GM12878 (cell line): ENCODE measurements at regions not wholly inside any gene's neighbourhood (a gene's known extent, or its start where the extent isn't known, plus 50 kb on each side); places are given as distances from the start of the nearest gene placed in this dataset.

ENCODE experiments used
- BMI1 ChIP-seq: fragments of 450-650 bp; IDR thresholded peaks from 2 replicates; pipeline ENCODE4 v1.6.1; 2016; ENCODE audit warnings: mild to moderate bottlenecking, moderate library complexity, borderline replicate concordance
- EED ChIP-seq: sonication (generic); IDR thresholded peaks from 2 replicates; pipeline ENCODE4 v1.6.1; 2016; ENCODE audit warnings: antibody characterized with exemption, low read depth
- EP300 ChIP-seq, 2 experiments: fragments of 150-350 bp in 1 of 2; IDR thresholded peaks; 2 replicates each; pipeline ENCODE4 v1.6.1; 2011 to 2012; ENCODE audit warnings: low read depth in 2 of 2, low read length in 2 of 2, borderline replicate concordance in 1 of 2, improper control_type of control experiment in 1 of 2, inconsistent platforms in 1 of 2; ENCODE audit not compliant: control insufficient read depth in 1 of 2
- KDM1A ChIP-seq: fragments of 200-600 bp; sonication (generic); IDR thresholded peaks from 2 replicates; pipeline ENCODE4 v1.6.1; 2016; ENCODE audit warnings: borderline replicate concordance
- POLR2A ChIP-seq: IDR thresholded peaks from 2 replicates; pipeline ENCODE4 v1.6.1; 2011; ENCODE audit warnings: low read depth, mild to moderate bottlenecking, low read length
- POLR2AphosphoS5 ChIP-seq: IDR thresholded peaks from 2 replicates; pipeline ENCODE4 v1.6.1; 2011; ENCODE audit warnings: mild to moderate bottlenecking, low read length, inconsistent platforms
- RFX5 ChIP-seq: IDR thresholded peaks from 2 replicates; pipeline ENCODE4 v1.6.1; 2011; ENCODE audit warnings: low read depth, low read length, improper control_type of control experiment
- SMAD1 ChIP-seq: fragments of 450-650 bp; IDR thresholded peaks from 2 replicates; pipeline ENCODE4 v1.6.1; 2018; ENCODE audit warnings: mild to moderate bottlenecking, low read depth; ENCODE audit not compliant: partially characterized antibody
- SMC3 ChIP-seq: IDR thresholded peaks from 2 replicates; pipeline ENCODE4 v1.6.1; 2011; ENCODE audit warnings: low read length, improper control_type of control experiment, borderline replicate concordance
- TF ChIP-seq, protein P1 (sequence below), 3 experiments: IDR thresholded peaks in 2 of 3; conservative IDR thresholded peaks in 1 of 3; 2 replicates each; pipeline ENCODE4 v1.5.1; 2011; ENCODE audit warnings: low read depth in 3 of 3, low read length in 3 of 3, mild to moderate bottlenecking in 3 of 3, control low read depth in 2 of 3, moderate library complexity in 2 of 3, inconsistent platforms in 1 of 3, mixed read lengths in 1 of 3; ENCODE audit not compliant: control insufficient read depth in 2 of 3, insufficient read depth in 1 of 3; ENCODE audit errors: extremely low read depth in 1 of 3
- TF ChIP-seq, protein P2 (sequence below): IDR thresholded peaks from 2 replicates; pipeline ENCODE4 v1.6.1; 2011; ENCODE audit warnings: low read depth, mild to moderate bottlenecking, low read length, moderate library complexity, borderline replicate concordance; ENCODE audit errors: extremely low read depth

GRCh38 chr11:57972013-57972367 is 51.7 kb upstream of the OR9Q1 start:
- TF ChIP-seq BMI1: no peak
- no peak for TF ChIP-seq POLR2A
- TF ChIP-seq SMC3: no peak
- TF ChIP-seq EED: no peak
- TF ChIP-seq RFX5: no peak
- TF ChIP-seq KDM1A: no peak
- TF ChIP-seq, protein P1, sequence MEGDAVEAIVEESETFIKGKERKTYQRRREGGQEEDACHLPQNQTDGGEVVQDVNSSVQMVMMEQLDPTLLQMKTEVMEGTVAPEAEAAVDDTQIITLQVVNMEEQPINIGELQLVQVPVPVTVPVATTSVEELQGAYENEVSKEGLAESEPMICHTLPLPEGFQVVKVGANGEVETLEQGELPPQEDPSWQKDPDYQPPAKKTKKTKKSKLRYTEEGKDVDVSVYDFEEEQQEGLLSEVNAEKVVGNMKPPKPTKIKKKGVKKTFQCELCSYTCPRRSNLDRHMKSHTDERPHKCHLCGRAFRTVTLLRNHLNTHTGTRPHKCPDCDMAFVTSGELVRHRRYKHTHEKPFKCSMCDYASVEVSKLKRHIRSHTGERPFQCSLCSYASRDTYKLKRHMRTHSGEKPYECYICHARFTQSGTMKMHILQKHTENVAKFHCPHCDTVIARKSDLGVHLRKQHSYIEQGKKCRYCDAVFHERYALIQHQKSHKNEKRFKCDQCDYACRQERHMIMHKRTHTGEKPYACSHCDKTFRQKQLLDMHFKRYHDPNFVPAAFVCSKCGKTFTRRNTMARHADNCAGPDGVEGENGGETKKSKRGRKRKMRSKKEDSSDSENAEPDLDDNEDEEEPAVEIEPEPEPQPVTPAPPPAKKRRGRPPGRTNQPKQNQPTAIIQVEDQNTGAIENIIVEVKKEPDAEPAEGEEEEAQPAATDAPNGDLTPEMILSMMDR (IDR thresholded peaks at IDR 0.05 in 2 of 3, conservative IDR thresholded peaks at IDR 0.05 in 1 of 3; ENCODE audit: control insufficient read depth in 2 of 3, extremely low read depth in 1 of 3, insufficient read depth in 1 of 3, low read depth in 3 of 3, low read length in 3 of 3): no peak
- TF ChIP-seq SMAD1: no peak
- TF ChIP-seq, protein P2, sequence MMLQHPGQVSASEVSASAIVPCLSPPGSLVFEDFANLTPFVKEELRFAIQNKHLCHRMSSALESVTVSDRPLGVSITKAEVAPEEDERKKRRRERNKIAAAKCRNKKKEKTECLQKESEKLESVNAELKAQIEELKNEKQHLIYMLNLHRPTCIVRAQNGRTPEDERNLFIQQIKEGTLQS: no peak
- no peak for TF ChIP-seq POLR2AphosphoS5
- no peak for TF ChIP-seq EP300 (IDR thresholded peaks at IDR 0.05; ENCODE audit: borderline replicate concordance in 1 of 2, control insufficient read depth in 1 of 2, low read depth in 2 of 2, low read length in 2 of 2)
